ENCODE measurements at regions not wholly inside any gene's neighbourhood (a gene's known extent, or its start where the extent isn't known, plus 50 kb on each side); places are given as distances from the start of the nearest gene placed in this dataset.

DNA sequence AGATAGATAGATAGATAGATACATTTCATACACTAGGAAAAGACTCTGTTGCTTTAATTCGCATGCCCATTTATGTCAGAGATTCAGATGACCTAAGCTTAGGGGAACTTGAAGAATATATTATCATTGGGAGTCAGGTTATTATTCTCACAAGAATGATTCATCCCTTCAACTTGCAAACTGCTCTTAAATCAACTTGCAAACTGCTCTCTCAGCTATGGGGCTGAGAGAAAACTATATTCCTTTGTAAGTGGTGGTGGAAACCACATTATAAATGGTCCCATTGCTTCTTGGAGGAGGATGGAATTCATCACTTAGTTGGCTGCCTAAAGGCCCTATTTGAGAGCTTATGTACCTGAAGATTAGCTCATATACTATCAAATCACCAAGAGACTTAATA is 160.9 kb upstream of the STAC start (continued):
- TF ChIP-seq BCL11A (IDR thresholded peaks at IDR 0.05; ENCODE audit: low read depth in 2 of 2, low read length in 2 of 2) = no peak

Data from H1 (cell line).